ENCODE measurements at regions not wholly inside any gene's neighbourhood (a gene's known extent, or its start where the extent isn't known, plus 50 kb on each side); places are given as distances from the start of the nearest gene placed in this dataset.
"Not testable (repeated sequence)": the region's sequence is repeated elsewhere in the genome, so short reads cannot be mapped to it uniquely, and the experiment has no call there.

DNA sequence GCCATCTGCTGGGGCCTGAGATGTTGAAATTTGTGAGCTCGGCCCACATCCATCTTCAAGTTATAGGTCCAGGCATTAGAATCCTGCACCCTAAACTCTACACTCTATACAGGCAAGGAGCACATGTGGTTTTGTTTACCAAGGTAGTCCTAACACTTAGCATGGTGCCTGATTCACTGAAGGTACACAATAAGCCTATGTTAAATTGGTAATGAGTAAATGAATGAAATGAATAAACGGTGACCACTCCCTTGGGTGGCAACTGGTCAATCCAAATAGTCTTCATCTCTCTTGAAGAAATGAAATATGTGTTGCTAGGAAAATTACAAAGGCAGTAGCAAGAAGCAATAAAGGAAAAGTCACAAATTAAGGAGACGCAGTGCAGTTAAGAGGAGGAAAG, 359.3 kb upstream of the UBE2E2 start:
- DNase-seq, result no peak

DNA sequence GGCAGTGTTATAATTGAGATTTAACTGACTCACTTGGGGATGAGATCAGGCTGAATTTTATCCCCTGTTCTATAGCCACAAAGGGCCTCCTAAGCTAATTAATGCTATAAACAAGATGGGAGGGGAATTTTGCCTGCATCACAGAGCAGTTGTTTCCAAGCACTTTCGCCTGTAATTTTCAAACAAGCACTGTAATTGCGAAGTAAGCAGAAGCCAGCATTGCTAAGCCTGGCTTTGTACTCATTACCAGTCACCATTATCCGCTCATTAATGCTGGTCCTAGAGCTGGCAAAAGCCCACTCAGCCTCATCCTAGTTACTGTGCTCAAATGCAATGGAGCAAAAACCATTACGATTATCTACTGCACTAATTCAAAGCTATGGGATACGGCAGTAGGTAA, 356.6 kb upstream of the UBE2E2 start:
- DNase-seq, result no peak

DNA sequence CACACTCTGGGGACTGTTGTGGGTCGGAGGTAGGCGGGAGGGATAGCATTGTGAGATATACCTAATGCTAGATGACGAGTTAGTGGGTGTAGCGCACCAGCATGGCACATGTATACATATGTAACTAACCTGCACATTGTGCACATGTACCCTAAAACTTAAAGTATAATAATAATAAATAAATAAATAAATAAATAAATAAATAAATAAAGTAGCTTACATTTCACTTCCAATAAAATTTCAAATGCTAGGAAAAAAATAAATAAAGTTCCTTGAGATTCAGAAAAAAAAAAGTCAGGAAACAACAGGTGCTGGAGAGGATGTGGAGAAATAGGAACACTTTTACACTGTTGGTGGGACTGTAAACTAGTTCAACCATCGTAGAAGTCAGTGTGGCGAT, 353.5 kb upstream of the UBE2E2 start:
- not testable (repeated sequence) for DNase-seq

DNA sequence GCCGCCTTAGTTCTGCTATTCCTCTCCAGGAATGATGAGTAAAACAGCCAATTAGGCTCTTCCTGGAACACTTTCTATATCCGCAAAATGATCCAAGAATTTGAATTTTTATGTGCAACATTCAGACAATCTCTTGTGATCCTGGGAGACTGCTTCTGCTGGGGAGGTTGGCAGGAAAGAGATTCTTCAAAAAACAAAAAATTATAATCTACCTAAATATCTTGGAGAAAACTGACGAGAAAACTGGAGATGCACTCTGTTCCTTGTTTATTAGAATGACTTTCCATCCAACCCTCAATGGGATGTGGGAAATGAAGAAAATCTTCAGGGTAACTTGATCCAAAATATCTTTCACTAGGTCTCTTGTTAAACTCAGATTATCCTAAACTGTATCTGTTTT, 346.3 kb upstream of the UBE2E2 start:
- no peak for DNase-seq

DNA sequence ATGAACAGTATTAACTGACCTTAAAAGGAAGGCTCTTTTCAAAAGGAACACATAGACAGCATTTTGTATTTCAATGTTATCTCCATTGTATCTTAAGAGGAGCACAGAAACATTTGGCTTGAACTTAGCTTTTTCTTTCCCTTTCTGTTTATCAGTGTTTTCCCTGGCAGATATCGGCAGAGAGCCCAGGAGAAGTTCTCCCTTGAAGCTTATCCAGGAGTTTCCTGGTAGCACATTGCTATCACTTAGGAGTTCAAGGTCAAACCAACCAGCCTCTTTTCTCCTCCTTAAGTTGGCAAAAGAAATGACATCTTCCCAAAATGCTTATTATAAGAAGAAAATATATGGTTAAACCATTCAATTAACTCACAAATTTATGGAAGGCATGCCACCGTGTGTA, 344.6 kb upstream of the UBE2E2 start:
- no peak for DNase-seq

DNA sequence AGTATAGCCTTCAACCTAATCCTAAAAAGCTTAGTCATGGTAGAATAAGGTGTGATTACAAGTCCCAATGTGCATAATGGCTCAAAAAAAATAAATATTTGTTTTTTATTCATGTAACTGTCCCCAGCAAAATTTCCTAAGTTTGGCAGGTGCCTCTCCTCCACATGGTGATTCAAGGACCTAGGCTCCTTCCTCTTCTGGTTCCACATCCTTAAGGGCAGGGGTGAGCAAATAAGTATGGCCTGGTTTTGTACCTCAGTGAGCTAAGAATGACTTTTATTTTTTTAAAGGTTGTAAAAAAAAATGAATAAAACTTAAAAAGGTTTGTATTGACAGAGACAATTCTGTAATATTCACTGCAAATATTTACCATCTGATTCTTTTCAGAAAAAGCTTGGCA, 343.5 kb upstream of the UBE2E2 start:
- DNase-seq, result peak; percentile 0

DNA sequence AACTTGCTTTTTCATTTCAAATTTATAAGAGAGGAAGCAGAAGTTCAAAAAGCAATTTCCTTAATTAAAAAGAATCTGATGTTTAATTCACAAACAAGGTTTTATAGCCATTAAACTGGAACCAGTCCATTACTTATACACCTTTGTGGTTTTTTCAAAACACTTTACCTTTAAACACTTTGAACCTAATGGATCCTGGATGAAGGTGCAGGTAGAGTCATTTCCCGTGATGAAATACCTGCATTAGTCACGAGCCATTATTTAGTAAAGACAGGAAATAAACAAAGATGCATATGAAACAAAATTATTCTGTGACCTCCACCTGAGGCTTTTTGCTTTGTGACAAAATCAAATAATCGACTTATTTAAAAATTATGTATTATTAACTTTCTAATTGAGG, 341.7 kb upstream of the UBE2E2 start:
- peak; percentile 11 for DNase-seq

DNA sequence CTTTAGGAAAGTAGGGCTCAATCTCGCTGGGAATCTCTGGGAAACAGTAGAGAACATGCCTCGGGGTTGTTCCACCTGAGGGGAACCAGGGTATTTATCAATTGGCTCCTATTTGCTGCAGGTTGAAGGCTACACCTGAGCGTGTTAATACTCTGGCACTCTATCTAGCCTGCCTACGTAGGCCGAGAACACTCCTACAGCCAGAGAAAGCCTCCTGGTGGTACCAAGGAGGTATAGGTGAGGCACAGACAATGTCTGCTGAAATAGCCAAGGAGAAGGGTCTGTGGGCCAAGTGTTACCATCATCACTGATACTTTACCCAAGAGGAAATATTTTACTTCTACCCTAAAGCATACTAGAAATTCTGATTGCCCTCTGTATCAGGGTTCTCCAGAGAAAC, 341.0 kb upstream of the UBE2E2 start:
- no peak for DNase-seq

DNA sequence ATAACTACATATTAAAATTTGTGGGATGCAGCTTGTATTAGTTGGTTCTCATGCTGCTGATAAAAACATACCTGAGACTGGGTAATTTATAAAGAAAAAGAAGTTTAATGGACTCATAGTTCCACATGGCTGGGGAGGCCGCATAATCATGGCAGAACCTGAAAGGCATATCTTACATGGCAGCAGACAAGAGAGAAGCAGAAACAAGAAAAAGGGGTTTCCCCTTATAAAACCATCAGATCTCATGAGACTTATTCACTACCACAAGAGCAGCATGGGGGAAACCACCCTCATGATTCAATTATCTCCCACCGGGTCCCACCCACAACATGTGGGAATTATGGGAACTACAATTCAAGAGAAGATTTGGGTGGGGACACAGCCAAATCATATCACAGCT, 320.3 kb upstream of the UBE2E2 start:
- not testable (repeated sequence) for DNase-seq

DNA sequence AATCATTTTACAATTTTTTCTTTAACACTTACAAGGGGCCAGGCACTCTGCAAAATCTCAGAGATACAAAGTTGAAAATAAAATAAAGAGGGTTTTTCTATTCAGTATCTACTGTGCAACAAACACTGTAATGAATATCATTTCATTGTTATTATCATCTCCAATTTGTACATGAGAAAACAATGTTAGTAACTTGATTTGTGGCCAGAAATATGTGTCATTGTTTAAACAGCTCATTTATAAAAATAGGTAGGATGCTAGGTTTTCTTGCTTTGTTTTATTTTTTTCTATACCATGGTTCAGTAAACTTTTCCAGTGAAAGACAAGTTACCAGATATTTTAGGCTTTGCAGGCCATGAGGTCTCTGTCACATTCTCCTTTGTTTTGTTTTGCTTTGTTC, 318.1 kb upstream of the UBE2E2 start:
- no peak for DNase-seq

DNA sequence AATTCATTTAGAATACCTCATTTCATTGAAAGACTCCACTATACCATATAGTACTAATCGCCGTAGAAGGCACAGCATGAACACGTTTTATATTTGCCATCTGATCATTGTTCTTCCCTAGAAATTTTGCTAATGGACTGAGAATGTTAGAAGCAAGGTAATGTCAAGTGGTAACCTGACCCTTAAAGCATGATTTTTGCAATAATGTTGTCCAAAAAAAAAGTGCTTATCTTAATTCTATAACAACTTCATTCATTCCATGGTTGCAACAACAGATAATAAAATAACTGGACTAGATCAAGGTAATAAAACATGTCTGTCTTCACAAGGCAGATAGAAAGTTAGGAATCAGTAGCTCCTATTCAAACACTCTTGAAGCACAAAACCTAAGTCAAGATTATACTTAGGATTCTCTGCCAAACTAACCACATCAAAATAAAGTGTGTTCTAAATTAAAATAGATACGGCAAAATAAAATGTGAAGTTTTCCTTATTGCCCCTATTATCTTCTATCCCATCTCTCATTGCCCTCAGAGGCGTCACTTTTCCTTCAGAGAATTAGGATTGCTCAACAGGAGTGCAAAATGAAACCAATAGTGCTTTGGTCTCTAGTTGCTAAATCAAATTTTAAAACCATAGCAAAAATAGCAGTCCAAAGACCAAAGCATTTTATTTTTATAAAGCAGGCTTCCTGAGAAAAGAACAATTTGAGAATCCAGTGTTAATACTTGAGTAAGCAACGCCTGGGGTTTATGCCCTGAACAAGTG, 317.4 kb upstream of the UBE2E2 start:
- no peak for DNase-seq

DNA sequence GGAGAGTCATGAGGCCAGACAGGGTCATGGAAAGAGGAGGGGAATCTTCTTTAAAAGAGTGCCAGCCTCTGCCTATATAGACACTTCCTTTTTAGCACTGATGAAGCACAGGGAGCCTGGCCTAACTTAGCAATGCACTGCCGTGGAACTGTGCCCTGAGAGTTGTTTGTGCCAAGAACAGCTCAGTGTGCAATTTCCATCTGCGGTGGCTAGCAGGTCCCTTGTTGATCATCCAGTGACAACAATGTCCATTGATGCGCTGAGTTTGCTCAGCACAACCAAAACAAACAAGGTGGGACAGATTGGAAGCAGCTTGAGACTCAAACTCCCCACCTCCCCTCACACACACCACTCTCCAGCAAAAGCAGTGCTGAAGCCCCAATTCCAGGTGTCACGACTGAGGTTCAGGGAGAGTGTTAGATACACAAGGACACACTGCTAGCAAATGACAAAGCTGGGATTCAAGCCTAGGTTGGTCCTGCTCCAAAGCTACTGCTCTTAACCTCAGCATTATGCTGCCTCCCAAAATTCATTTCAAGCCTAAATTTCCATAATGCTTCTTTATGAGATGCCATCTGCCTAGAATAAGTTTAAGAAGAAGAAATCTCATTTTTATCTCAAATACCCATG, 316.6 kb upstream of the UBE2E2 start:
- DNase-seq, result no peak

DNA sequence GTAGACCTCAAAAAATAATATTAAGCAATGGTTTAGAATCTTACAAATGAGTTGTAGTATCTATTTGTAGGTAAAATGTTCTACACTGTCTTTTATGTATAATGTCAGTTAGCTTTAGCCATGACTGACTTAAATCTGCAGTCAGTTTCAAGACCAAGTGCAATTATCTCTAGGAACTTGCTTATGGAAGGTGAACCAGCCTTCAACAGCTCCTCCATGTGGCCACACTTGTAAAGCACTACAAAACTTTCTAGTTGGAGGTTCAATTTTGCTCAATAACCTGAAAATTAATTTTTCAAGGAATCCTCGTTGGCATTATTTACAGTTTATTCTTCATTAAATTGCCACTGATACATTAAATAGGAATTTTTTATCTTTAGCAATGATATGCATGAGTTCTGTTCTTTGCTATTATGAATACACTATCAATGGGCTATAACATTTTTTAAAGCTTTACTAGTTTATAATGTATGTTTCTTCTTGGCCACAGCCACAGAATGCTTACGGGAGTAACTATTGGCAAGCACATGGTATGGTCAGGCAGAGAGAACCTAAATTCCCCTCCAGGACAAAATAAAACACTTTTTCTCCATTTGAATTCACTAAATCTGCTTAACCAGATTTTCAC, 315.3 kb upstream of the UBE2E2 start:
- DNase-seq, result peak; percentile 60

DNA sequence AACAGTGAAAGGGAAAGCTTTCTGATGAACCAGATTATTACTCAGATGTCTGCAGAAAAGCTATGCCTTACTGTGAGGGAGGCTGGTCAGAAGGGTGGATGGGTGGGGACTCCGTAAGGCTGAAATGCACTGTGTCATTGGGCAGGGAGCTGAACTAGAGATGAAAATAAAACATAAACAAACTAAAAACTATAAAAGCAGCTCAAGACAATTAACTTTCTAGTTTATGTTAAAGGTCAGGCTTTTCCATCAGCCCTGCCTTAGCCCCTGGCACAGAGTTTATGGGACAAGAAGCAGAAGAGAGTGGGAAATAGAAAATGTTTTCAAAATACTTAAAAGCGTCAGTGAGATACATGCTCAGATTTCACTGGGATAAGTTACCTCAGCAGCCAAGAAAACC, 310.0 kb upstream of the UBE2E2 start:
- no peak for DNase-seq

DNA sequence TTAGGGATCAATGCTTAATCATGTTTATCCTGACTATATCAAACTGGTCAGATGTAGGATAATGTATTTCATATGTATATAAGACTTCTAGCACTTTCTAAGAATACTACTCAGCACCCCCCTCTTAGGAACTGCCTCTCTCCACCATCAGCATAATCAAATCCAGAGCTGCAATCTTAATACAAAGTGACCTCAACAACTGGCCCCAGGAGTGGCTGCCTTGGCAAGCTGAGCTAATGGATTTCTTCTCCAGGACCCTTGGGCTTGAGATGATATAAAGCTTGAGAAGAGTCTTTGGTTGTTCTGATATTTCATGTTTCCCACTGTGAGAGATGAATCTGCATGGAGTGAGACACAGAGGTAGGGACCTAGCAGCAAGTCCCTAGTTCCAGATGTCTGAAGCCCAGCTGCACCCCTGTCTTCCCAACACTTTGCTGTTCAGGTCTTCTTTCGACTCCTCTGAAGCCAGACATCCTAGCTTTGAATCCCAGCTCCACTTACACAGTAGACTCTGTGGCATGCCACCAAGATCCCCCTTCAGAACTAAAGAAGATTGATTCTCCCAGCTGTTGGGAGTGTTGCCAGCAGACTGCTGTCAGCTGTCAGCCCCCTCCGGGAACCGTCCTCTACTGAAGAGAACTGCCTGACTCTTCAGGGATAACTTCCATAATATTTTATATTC, 309.3 kb upstream of the UBE2E2 start:
- no peak for DNase-seq

DNA sequence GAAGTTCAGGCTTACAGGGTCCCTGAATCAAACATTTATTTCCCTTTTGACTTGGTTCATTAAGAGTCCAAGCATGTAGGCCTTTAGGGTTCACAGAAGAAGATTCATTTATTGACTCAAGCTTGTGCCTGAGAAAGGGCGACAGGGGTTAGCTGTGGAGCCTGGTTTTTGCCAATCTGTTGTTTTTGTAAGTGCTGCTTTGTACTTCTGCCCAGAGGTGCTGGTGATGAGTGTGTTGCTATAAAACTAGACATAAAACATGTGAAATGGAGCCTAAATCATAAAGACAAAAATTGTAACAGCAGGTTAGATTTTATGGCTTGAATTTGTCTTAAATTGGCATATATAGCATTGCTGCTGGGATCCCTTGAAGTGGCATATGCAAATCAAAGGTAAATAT, 308.3 kb upstream of the UBE2E2 start:
- DNase-seq, result no peak

DNA sequence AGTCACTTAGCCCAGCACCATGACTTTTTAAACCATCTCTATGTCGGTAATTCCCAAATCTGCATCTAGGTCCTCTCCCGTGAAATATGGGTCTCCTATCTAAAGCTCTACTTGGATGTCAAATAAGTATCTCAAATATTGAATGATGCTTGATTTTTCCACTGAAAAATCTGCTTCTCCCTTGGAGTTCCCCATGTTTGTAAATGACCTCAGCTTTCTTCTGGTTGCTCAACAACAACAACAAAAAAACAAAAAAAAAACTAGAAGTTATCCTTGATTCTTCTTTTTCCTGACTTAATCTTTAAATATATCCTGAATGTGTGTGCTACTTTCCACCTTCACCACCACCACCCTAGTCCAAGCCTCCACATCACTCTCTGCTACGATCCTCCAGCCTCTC, 307.5 kb upstream of the UBE2E2 start:
- no peak for DNase-seq

DNA sequence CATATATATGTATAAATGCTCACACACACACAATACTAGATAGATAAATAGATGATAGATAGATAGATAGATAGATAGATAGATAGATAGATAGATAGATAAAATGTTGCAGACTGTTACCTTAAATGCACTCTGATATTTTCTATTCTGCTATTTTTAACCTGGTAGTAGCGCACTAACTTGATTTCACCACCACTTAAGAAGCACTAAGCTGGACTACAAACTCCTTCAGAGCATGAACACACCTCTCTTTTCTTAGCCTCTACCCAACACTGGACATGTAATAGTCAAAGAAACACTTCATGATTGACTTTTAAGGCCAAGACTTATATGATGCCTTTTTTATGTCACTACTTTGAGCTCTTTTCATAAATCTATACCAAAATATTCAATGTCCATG, 304.6 kb upstream of the UBE2E2 start:
- DNase-seq, result no peak

DNA sequence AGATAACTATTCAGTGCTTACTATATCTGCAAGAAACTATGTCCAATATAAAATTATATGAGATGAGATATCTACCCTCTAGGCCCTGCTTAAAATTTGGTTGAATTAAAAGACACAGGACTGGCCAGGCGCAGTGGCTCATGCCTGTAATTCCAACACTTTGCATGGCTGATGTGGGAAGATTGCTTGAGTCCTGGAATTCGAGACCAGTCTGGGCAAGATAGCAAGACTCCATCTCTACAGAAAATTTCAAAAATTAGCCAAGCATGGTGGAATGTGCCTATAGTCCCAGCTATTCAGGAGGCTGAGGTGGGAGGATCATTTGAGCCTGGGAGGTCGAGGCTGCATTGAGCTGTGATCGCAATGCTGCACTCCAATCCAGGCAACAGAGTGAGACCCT, 303.7 kb upstream of the UBE2E2 start:
- no peak for DNase-seq

DNA sequence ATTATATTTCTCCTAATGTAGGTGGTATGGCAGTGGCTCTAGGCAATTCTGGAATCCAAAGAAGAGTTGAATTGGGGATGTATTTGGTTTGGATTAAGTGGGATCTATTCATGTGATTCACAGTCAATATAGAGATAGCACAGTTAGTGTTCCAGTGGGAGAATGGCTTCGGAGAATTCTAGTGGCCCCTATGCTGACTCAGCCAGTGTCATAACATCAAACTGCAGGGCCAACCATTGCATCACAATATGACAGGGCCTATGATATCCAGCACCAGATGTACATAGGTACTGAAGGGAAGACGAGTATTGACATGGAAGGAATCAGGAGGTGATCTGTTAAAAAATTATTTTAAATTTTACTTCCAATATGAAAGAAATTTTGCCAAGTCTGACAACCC, 302.8 kb upstream of the UBE2E2 start:
- DNase-seq, result no peak

DNA sequence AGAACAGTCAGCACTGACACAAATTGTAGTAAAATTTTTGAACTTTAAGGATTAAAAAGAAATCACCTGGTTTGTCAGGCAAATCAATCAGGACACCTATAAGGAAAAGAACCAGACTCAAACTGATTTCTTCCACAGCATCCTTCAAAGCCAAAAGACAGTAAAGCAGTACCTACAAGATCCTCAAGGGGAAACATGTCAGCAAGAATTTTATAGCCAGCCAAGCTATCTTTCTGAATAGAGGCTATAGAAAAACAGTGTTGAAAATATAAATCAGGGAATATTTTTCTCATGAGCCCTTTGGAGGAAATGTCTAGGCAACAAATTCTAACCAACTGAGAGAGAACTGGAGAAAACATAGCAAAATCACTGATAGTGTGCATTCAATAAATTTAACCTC, 301.4 kb upstream of the UBE2E2 start:
- peak; percentile 0 for DNase-seq

DNA sequence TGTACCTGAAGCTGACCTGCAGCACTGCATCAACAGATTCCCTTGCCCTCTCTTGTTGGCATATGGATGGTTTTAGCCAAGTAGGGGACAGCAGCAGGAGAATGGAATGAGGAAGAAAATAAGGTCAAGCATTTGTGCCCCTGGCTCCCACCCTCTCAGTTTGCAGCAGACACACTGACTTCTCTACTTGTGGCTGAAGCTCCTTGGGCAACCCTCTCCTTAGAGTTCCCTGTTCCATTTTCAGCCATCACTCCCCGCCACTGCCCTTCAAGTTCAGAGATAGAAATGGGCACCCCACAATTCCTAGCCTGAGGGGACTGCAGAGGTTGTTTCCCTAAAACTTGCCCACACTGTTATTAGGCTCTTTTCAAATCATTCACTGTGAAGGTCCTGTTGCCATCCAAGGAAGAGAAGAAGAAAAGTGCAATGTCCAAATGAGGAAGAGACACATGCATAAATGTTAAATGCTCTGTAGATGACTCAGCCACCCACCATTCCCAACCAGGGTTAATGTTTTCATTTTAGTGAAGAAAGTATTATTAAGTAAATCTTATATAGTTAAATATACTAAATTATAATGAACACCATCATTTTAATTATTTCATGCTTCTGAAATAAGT, 295.9 kb upstream of the UBE2E2 start:
- DNase-seq, result no peak

DNA sequence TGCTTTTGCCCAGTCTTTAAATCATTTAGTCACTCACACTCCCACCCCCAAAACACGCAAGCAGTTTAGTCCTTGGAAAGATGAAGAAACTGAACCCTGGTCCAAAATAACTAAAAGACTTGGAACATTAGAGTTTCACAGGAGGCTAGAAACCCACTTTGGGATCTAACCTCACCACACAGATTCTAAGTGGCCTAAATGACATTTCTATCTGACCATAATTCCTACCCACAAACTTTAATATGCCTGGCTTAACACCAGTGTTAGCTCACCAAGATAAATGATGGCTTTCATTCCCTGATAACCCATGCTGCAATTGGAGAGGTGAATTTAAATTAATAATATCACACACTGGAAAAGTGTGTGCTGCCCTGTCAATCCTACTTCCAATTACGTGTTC, 295.3 kb upstream of the UBE2E2 start:
- no peak for DNase-seq
